Activated CD8-positive, alpha-beta memory T cell treated with anti-CD3 and anti-CD28 coated beads, Interleukin-2, amount 50 U/mL, for 4 hours (primary cell): ENCODE measurements at regions not wholly inside any gene's neighbourhood (a gene's known extent, or its start where the extent isn't known, plus 50 kb on each side); places are given as distances from the start of the nearest gene placed in this dataset.

ENCODE experiments used
- DNase-seq: peaks from one replicate; pipeline ENCODE4 v3.0.0-alpha.2; 2020

DNA sequence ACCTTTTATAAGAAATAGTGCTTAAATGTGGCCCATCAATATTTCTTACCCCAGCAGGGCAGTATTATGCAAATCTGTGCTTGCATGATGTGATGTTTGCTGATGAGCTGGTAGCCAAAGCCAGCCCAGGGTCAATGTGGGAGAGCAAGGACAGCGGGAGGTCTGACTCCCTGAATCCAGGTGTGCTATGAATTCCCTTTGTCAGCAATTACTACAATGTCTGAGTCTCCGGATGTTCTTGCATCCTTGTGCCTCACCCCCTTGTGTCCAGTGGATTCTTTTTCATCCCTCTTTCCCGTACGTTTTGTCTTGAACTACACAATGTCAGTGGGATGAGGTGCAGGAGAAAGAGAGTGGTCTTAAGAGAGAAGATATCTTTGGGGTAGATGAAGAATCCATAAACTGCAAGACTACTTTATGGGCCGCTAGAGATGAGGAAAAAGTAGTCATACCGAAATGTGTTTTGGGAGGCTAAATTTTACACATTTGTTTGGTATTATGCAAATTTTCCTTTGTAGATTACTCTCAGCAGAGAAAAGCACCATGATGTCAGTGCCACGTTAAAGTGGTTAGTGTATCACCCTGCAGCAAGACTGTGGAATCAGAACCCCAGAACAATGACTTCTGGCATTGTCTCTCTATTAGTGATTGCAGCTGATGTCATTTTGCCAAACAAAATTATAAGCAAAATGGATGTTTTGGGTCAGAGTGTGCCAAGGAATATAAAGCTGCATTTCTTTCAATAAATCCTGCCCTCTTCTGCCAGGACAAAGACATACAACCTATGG, 53.5 kb upstream of the TSHZ3 start:
- no peak for DNase-seq

GRCh38 chr19:31406106-31406505, 56.9 kb upstream of the TSHZ3 start:
- no peak for DNase-seq

GRCh38 chr19:31408460-31409124, 59.4 kb upstream of the TSHZ3 start:
- no peak for DNase-seq

- no peak for DNase-seq
These were observed 64.1 kb upstream of the TSHZ3 start for GRCh38 chr19:31413353-31413752.

DNA sequence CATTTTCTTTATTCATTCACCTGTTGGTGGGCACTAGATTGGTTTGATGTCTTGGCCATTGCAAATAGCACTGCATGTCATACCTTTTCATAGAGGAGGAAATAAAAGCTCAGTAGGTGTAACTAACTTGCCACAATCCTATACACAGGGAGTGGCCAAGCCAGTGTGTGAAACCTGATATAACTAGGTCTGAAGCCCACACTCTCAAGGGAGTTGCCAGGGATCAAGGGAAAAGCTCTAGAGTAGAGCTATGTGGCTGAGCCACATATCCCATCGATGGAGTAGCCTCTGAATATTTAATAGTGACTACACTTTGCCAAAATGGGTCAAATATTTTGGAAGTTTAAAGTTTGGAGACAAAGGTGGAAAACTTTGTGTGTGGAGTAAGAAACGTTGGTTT, 66.1 kb upstream of the TSHZ3 start:
- DNase-seq = no peak

DNA sequence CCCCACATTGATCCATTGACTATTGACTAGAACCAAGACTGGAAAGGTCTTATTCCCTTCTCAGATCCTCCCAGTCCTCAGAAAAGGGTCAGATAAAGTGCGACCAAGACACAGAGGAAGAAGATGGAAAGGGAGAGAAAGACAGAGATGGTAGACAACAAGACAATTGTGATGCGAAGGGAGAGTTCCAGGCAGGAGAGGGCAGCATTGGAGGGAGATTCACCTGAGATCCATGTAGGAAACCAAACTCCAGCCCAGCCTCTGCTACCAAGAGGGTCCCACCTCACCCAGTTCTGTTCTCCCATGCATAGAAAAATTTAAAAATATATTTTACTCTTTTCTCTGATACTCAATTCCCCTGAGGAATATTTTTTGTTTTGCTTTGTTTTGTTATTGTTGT, 67.3 kb upstream of the TSHZ3 start:
- DNase-seq = no peak

- DNase-seq = no peak
These were observed 68.8 kb upstream of the TSHZ3 start for GRCh38 chr19:31418055-31418454.

GRCh38 chr19:31418692-31419430, 69.6 kb upstream of the TSHZ3 start:
- no peak for DNase-seq

GRCh38 chr19:31419871-31420445, 70.7 kb upstream of the TSHZ3 start:
- DNase-seq = no peak

DNA sequence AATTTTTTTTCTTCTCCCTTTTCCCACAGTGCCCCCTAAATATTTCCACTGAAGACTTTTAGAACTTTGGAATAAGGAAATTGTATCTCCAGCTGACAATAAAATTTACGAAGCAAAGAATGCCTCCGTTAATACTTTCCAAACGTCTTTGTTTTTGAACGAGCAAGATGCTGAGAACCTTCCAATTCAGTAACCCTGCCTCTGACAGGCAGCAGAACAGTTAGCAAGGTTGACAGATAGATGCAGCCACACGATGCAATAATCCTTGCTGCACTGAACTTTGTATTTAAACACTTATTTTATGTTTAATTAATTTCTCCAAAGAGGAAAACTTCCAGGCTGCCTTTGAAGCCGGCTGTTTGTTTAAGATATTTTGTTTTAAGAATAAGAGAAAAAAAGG, 71.8 kb upstream of the TSHZ3 start:
- DNase-seq = no peak

- no peak for DNase-seq
These were observed 72.6 kb upstream of the TSHZ3 start for GRCh38 chr19:31421856-31422255.

- DNase-seq = no peak
These were observed 74.7 kb upstream of the TSHZ3 start for GRCh38 chr19:31423896-31424295.

GRCh38 chr19:31424861-31425620, 75.8 kb upstream of the TSHZ3 start:
- no peak for DNase-seq

DNA sequence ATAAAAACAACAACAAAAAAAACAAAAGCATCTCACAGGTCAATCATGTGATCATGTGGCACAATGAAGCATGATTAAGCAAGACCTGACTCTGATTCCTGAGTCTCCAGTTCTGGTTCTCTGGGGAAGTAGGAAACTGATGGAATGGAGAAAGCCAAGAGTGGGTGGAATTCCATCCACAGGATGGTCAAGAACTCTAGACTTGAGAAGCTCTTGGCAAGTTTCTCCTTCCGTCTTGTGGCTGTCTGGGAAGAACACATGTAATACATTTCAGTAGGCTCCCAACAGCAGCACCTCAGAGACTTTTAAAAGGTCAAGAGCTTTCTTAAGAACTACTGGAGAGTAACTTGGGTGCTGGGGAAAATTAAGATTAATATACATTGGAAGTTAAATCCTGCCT, 78.6 kb upstream of the TSHZ3 start:
- DNase-seq = no peak

DNA sequence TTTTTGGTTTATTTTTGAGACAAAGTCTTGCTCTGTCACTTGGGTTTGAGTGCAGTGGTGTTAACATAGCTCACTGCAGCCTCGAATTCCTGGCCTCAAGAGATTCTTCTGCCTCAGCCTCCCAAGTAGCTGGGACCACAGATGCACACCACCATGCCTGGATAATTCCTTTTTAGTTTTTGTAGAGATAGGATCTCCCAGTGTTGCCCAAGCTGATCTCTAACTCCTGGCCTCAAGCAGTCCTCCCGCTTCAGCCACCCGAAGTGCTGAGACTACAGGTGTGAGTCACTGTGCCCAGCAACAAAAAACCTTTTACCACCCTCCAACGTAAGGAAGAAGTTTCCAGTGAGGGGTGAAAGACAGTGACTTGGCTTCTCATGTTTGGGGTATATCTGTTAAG, 81.1 kb upstream of the TSHZ3 start:
- DNase-seq = no peak

- DNase-seq = no peak
These were observed 83.1 kb upstream of the TSHZ3 start for GRCh38 chr19:31432201-31432810.

DNA sequence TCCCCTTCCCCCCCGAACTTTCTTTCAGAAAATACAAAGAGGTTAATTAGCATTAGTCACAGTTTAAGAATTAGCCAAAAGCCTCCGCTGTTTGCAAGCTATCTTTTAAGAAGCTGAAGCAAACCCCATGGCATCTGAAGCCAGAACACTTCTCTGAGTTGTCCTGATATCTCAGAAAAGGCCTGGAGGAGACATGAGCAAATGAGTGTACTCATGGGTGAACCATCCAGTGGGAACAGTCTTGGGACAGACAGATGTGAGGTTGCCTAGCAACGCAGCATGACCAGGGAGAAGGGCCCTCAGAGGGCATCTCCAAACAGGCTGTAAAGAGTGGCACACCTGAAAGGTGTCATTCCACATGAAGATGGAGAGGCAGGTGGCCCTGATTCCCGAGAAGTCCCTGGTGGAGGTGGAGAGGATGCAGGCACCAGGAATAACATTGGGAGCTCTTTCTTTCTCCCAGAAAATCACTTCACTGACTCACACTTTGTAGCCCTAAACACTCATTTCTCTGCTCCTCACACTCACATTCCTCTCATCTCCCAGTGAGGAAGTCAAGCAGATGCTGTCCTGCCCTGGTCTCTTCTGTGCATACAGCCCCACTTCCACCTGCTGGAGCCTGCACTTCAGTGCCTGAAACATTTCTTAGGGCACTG, 87.0 kb upstream of the TSHZ3 start:
- DNase-seq = no peak

- DNase-seq = no peak
These were observed 89.4 kb upstream of the TSHZ3 start for GRCh38 chr19:31438401-31439269.

DNA sequence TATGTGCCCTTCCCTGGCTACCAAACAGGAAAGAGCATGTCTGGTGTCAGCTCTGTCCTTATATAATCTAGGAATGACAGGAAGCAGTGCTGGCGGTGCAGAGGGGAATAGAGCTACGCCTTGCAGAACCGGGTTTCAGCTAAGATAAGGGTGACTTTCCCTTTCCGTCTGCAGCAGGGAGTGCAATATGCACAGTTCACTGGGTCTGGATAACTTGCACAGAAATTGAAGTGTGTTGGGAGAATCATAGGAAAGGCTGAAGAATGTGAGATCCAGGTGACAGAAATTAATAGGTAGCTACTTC, 90.0 kb upstream of the TSHZ3 start:
- DNase-seq = no peak

GRCh38 chr19:31444931-31445330, 95.7 kb upstream of the TSHZ3 start:
- no peak for DNase-seq

- no peak for DNase-seq
These were observed 96.2 kb upstream of the TSHZ3 start for GRCh38 chr19:31445406-31445805.
